H1 (cell line): ENCODE measurements at regions not wholly inside any gene's neighbourhood (a gene's known extent, or its start where the extent isn't known, plus 50 kb on each side); places are given as distances from the start of the nearest gene placed in this dataset.

Experiments used
- ASH2L ChIP-seq: fragments of 200-600, 300-600 bp; sonication (generic); IDR thresholded peaks from one replicate; pipeline ENCODE4 v1.7.1; 2017; ENCODE audit warnings: low read length
- CBX5 ChIP-seq: fragments of 300-800, 300-1000 bp; sonication (generic); IDR thresholded peaks from 2 replicates; pipeline ENCODE4 v1.7.1; 2016; ENCODE audit warnings: antibody characterized with exemption, low read length, low read depth
- CTCF ChIP-seq, 3 experiments: IDR thresholded peaks; 1 replicate in 2 of 3; 2 replicates in 1 of 3; pipeline versions ENCODE4 v1.5.1 to v1.6.1; 2011; ENCODE audit warnings: low read length in 3 of 3, mild to moderate bottlenecking in 3 of 3, inconsistent platforms in 2 of 3, low read depth in 1 of 3, moderate library complexity in 1 of 3; ENCODE audit not compliant: insufficient read depth in 1 of 3; ENCODE audit errors: control extremely low read depth in 1 of 3
- EP300 ChIP-seq, 2 experiments: IDR thresholded peaks; 1 replicate in 1 of 2; 2 replicates in 1 of 2; pipeline ENCODE4 v1.6.1; 2011 to 2012; ENCODE audit warnings: low read depth in 2 of 2, low read length in 2 of 2, mild to moderate bottlenecking in 2 of 2, borderline replicate concordance in 1 of 2, inconsistent platforms in 1 of 2, moderate library complexity in 1 of 2
- JUND ChIP-seq: IDR thresholded peaks from 2 replicates; pipeline ENCODE4 v1.6.1; 2011; ENCODE audit warnings: mild to moderate bottlenecking, improper control_type of control experiment, low read length
- KDM5A ChIP-seq: fragments of 200-600 bp; IDR thresholded peaks from 2 replicates; pipeline ENCODE4 v1.7.1; 2012; ENCODE audit warnings: mild to moderate bottlenecking, low read length, inconsistent platforms, mixed read lengths
- POLR2A ChIP-seq, 2 experiments: IDR thresholded peaks; 1 replicate in 1 of 2; 2 replicates in 1 of 2; pipeline ENCODE4 v1.6.1; 2011; ENCODE audit warnings: low read depth in 2 of 2, low read length in 2 of 2, mild to moderate bottlenecking in 2 of 2; ENCODE audit errors: control extremely low read depth in 1 of 2
- POU5F1 ChIP-seq: IDR thresholded peaks from 2 replicates; pipeline ENCODE4 v1.6.1; 2011; ENCODE audit warnings: low read depth, mild to moderate bottlenecking, low read length, moderate library complexity
- SP1 ChIP-seq: IDR thresholded peaks from 2 replicates; pipeline ENCODE4 v1.6.1; 2011; ENCODE audit warnings: low read depth, low read length
- SP2 ChIP-seq: IDR thresholded peaks from 2 replicates; pipeline ENCODE4 v1.6.1; 2012; ENCODE audit warnings: mild to moderate bottlenecking, low read length, inconsistent platforms
- SRF ChIP-seq: IDR thresholded peaks from 2 replicates; pipeline ENCODE4 v1.6.1; 2011; ENCODE audit warnings: mild to moderate bottlenecking, low read depth, low read length, moderate library complexity
- TEAD4 ChIP-seq: IDR thresholded peaks from 2 replicates; pipeline ENCODE4 v1.6.1; 2012; ENCODE audit warnings: low read depth, low read length, inconsistent platforms, mixed read lengths
- YY1 ChIP-seq: IDR thresholded peaks from 2 replicates; pipeline ENCODE4 v1.6.1; 2011; ENCODE audit warnings: low read depth, mild to moderate bottlenecking, low read length
- TF ChIP-seq, protein P1 (sequence below): IDR thresholded peaks from 2 replicates; pipeline ENCODE4 v1.6.1; 2012; ENCODE audit warnings: low read length, inconsistent platforms

- TF ChIP-seq CTCF (IDR thresholded peaks at IDR 0.05; ENCODE audit: control extremely low read depth in 1 of 3, insufficient read depth in 1 of 3, low read depth in 1 of 3, low read length in 3 of 3), result no peak
- TF ChIP-seq YY1, result no peak
- no peak for TF ChIP-seq JUND
- TF ChIP-seq SP2, result no peak
- TF ChIP-seq, protein P1, sequence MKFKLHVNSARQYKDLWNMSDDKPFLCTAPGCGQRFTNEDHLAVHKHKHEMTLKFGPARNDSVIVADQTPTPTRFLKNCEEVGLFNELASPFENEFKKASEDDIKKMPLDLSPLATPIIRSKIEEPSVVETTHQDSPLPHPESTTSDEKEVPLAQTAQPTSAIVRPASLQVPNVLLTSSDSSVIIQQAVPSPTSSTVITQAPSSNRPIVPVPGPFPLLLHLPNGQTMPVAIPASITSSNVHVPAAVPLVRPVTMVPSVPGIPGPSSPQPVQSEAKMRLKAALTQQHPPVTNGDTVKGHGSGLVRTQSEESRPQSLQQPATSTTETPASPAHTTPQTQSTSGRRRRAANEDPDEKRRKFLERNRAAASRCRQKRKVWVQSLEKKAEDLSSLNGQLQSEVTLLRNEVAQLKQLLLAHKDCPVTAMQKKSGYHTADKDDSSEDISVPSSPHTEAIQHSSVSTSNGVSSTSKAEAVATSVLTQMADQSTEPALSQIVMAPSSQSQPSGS, result no peak
- no peak for TF ChIP-seq TEAD4
- TF ChIP-seq SP1, result no peak
- no peak for TF ChIP-seq SRF
- TF ChIP-seq CBX5, result no peak
- TF ChIP-seq POLR2A (IDR thresholded peaks at IDR 0.05; ENCODE audit: control extremely low read depth in 1 of 2, low read depth in 2 of 2, low read length in 2 of 2), result no peak
- no peak for TF ChIP-seq ASH2L
- TF ChIP-seq EP300 (IDR thresholded peaks at IDR 0.05; ENCODE audit: borderline replicate concordance in 1 of 2, low read depth in 2 of 2, low read length in 2 of 2), result no peak
- TF ChIP-seq POU5F1, result no peak
- TF ChIP-seq KDM5A, result no peak
These were observed 231.6 kb downstream of the ELAVL2 start for GRCh38 chr9:23594421-23594820.
